ENCODE measurements at regions not wholly inside any gene's neighbourhood (a gene's known extent, or its start where the extent isn't known, plus 50 kb on each side); places are given as distances from the start of the nearest gene placed in this dataset.

- DNase-seq, result no peak
These were observed 92.9 kb upstream of the RCN1 start for GRCh38 chr11:31997955-31998354.

DNA sequence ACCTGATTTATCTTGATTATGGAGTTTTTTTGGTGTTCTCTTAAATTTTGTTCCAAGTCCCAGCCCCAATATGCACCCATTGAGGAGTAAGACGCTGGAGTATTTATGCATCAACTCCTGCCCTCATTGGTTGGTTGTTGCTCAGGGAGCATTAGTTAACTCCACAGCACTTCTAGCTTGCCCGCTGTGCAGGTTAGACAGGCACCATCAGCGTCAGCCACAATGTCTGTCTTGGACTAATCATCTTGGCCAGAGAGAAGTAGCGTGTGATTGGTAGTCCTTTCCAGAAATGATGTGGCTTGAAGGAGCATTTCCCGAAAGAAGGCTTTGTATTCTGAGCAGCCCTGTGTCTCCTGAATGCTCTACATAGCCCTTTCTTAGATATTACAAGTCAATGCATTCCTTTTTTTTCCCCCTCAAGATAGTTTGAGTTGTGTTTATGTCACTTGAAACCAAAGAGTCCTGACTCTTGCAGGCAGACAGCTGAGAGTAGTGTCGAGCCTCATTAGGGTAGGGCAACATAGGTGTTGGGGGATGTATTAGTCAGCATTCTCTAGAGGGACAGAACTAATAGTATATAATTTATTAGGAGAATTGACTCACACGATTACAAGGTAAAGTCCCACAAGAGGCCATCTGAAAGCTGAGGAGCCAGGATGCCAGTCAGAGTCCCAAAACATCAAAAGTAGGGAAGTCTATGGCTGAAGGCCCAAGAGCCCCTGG, 94.6 kb upstream of the RCN1 start:
- no peak for DNase-seq

GRCh38 chr11:31995525-31996094, 95.3 kb upstream of the RCN1 start:
- DNase-seq, result no peak

GRCh38 chr11:31995032-31995431, 95.8 kb upstream of the RCN1 start:
- DNase-seq, result no peak

DNA sequence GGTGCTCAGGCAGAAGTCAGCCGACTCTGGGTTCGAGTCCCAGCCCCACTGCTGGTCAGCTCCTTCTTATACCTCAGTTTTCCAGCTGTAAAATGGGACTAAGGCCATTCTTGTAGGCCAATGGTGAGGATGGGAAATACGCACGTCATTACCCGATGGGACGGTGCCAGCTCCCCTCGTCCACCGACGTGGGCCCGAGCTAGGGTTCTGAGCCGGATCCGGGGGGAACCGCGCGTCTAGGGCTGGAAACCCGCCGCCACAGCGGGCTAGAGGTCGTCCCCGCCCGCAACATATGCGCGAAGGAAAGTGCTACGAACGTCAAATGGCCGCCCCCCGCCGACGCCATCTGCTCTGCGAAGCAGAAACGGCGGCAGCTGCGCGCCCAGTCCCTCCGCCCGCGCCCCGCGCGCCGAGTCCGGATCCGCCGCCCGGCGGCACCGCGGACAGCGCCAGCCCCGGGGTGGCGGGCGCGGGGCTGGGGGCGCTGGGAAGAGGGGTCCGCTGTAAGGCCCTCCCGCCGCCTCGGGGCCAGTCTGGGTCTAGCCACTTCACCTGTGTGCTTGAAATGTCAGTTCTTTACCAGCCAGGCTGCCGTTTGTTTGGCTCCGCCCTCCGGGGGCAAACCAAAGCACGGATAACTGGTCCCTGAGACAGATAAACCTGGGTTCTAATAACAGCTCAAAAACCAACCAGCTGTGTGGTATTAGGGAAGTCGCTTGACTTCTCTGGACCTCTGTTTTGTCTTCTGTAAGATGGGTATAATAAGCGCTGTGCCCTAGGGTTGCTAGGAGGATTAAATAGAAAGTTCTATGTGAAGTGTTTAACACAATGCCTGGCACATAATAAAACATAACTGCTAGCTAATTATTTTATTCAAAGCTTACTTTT, 103.5 kb upstream of the RCN1 start:
- DNase-seq, result no peak

DNA sequence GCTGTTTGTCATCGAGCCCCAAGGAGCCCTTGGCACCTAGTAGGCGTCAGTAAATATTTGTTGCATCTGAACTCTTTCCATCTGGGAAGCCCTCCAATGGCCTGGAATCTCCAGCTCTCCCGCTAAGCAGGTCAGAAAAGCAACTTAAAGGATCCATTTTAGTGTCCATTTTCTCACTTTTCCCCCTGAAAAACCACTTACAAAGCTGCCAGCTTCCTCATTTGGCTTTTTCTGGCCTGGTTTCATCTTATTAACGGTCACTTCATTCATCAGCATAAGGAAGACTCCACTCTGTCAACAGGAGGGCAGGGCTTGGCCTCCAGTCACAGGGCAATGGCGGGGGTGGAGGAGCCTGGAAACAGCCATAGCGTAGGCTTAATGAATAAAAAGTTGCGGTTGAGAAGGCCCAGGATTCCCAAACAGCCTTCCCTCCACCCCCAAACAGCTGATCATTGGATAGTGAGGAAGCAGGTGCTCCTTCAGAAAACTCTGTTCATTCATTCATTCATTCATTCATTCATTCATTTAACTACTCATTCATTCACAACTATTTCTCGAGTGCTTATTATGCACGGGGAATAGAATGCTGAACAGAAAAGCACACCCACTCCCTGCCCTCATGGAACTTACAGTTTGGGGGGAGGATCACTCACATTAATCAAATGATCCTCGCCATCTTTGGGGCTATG, 104.5 kb upstream of the RCN1 start:
- no peak for DNase-seq

DNA sequence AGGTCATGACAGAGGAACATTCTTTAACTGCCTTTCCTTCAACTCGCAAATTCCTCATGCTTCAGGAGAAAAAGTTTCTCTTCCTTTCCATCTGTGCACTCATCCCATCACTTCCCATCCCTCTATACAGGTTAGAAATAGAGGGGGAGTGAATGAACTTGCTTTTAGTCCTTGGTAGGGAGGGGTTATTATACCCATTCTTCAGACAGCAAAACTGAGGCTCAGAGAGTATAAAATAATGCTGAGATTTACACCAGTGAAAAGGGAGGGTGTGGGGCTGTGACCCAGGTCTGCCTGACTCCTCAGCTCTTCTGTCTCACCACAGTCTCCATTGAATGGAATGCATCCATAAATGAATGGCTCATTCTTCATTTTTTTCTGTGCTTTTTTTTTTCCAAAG, 109.4 kb upstream of the RCN1 start:
- DNase-seq, result no peak

DNA sequence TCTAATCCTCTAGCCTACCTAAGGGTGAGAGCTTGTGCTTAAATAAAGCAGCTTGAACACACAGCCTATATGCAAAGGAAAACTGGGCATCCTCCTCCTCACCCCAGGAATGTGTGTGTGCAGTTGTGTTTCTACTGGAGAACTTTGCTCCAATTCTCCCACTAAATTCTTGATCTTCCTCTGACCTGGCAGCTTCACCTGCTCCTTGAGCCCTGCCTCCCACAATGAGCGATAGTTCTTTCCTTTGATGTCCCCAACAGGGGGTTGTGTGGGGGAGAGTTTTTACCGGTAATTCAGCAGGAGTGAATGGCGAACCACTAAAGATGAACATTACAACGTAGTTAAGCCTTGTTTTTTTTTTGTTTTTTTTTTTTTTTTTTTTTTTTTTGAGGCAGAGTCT, 113.5 kb upstream of the RCN1 start:
- DNase-seq, result no peak

- no peak for DNase-seq
These were observed 116.3 kb upstream of the RCN1 start for GRCh38 chr11:31974366-31975136.

DNA sequence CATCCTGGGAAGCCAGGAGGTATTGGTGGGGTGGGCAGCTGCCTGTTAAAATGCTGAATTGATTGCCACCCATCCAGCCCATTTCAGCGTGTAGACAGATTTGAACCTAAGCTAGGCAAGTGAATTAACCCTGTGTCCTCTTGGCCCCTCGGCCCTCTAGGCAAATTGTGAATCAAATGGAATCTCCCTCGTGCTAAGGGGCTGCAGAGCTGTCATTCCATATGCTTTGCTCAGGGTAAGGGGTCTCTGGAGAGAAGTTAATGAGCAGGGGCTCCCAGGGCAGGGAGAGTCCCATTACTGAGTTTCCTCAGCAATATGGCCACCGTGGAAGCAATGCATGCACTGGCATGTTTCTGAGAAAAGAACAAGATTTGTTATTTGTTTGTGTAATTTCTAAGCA, 117.7 kb upstream of the RCN1 start:
- no peak for DNase-seq

GRCh38 chr11:31972623-31973022, 118.3 kb upstream of the RCN1 start:
- DNase-seq, result no peak

GRCh38 chr11:31969359-31969702, 121.5 kb upstream of the RCN1 start:
- no peak for DNase-seq

GRCh38 chr11:31968461-31969358, 122.2 kb upstream of the RCN1 start:
- DNase-seq, result no peak

GRCh38 chr11:31967404-31968130, 123.3 kb upstream of the RCN1 start:
- DNase-seq, result no peak

GRCh38 chr11:31966846-31967245, 124.0 kb upstream of the RCN1 start:
- DNase-seq, result no peak

DNA sequence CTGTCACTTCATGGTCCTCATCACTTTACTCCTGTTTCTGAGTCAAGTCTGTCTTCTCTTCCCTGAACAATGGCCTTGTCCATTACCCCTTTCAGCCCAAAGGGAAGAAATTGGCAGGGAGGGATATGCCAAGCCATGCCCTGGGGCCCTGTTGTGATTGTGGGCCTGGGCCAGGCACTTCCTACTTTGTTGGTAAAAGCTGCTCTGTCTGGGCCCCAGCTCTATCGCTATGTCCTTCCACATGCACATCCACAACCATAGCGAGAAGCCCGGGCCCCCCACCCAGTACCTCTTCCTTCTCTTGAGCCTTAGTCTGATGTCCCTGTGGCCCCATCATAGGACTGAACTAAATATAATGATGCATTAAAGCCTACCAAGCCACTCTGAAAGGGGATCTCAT, 126.7 kb upstream of the RCN1 start:
- DNase-seq, result no peak

DNA sequence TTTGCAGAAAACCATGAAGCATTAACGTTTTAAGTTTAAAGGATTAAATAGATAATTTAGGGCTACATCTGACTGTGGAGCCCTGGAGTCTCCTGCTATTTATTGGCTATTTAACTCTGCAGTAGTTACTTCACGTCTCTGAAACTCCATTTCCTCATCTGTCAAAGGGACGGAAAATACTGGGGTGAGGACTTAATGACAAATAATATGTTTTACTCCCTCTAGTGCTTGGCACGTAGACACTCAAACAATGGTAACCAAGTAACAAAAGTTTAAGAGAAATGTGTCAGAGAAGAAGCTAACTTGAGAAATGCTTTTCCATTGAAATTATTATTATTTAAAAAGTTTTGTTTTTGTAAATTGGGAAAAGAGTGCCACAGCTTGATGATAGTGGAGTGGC, 130.7 kb upstream of the RCN1 start:
- DNase-seq, result no peak

GRCh38 chr11:31959716-31960115, 131.2 kb upstream of the RCN1 start:
- no peak for DNase-seq

GRCh38 chr11:31958076-31958735, 132.7 kb upstream of the RCN1 start:
- peak; percentile 82 for DNase-seq

DNA sequence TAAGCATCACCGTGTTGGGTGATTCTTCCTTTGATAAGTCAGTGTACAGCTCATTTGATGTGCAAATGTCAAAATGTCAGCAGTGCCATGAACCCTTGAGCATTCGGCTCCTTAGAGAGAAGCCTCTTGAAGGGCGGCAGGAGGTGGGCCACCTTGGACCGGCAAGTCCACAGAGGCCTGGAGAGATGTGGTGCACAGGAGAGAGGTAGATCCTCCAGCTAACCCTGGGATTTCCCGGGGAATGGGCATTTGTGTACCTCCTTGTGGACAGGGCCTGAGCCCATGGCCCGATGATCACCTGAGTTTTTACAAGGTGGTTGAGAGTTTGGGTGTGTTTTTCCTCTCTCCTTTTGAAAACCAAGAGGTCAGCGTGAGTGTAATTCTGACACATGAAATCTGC, 133.2 kb upstream of the RCN1 start:
- DNase-seq, result no peak
